PC-3 (cell line): ENCODE measurements at regions not wholly inside any gene's neighbourhood (a gene's known extent, or its start where the extent isn't known, plus 50 kb on each side); places are given as distances from the start of the nearest gene placed in this dataset.

Experiments used
- ATAC-seq: fragments of 200-7000 bp; cut with Tn5 transposase; 2 replicates; pipeline ENCODE4 v1.9.1; 2020; ENCODE audit warnings: mild to moderate bottlenecking, moderate library complexity
- BruUV-seq: library from RNA; stranded (reverse); fragments of 400-500 nt; replicated peaks from 2 replicates; lab custom pipeline; 2021; lab: Mats Ljungman, UMichigan
- CTCF ChIA-PET: fragments of 300-600 bp; sonication (Branson Sonifier 250); formaldehyde crosslinking; loops from one replicate; lab custom pipeline; 2022; ENCODE audit warnings: antibody characterized with exemption; lab: Charles Lee
- POLR2A ChIA-PET: fragments of 300-600 bp; sonication (Branson Sonifier 250); formaldehyde crosslinking; loops from one replicate; lab custom pipeline; 2022; ENCODE audit warnings: antibody characterized with exemption; ENCODE audit not compliant: unreplicated experiment; lab: Charles Lee
- DNase-seq: peaks from one replicate; pipeline ENCODE4 v3.0.0-alpha.2; 2015
- H2AFZ ChIP-seq: fragments of 300-600 bp; sonication (generic); 2 replicates; pipeline ENCODE4 v1.6.0; 2016; ENCODE audit warnings: antibody characterized with exemption, low read length
- H3F3A ChIP-seq: fragments of 300-600 bp; sonication (generic); one replicate; pipeline ENCODE4 v1.6.0; 2017; ENCODE audit warnings: antibody characterized with exemption, low read length, control low read depth, mild to moderate bottlenecking; ENCODE audit not compliant: unreplicated experiment
- H3K27ac ChIP-seq: fragments of 300-600 bp; sonication (generic); 2 replicates; pipeline ENCODE4 v1.5.1; 2016; ENCODE audit warnings: mild to moderate bottlenecking, low read length
- H3K27me3 ChIP-seq: fragments of 300-600 bp; sonication (generic); 2 replicates; pipeline ENCODE4 v1.6.1; 2016; ENCODE audit warnings: low read length, mixed read lengths
- H3K36me3 ChIP-seq: fragments of 300-600 bp; sonication (generic); 2 replicates; pipeline ENCODE4 v1.6.1; 2016; ENCODE audit warnings: low read depth, mixed run types, low read length, mixed read lengths
- H3K4me1 ChIP-seq: fragments of 300-600 bp; sonication (generic); 2 replicates; pipeline ENCODE4 v1.5.1; 2016; ENCODE audit warnings: low read length; ENCODE audit not compliant: insufficient read depth
- H3K4me2 ChIP-seq: fragments of 300-600 bp; sonication (generic); 2 replicates; pipeline ENCODE4 v1.6.0; 2016; ENCODE audit warnings: low read length
- H3K4me3 ChIP-seq: fragments of 300-600 bp; sonication (generic); 2 replicates; pipeline ENCODE4 v1.5.1; 2016; ENCODE audit warnings: mild to moderate bottlenecking, low read length, mixed read lengths
- H3K79me2 ChIP-seq: fragments of 300-600 bp; sonication (generic); 2 replicates; pipeline ENCODE4 v1.6.1; 2017; ENCODE audit warnings: low read length, mixed read lengths
- H3K9ac ChIP-seq: fragments of 300-600 bp; sonication (generic); 2 replicates; pipeline ENCODE4 v1.6.0; 2016; ENCODE audit warnings: mild to moderate bottlenecking, low read length
- H3K9me2 ChIP-seq: fragments of 300-600 bp; sonication (generic); replicated peaks from 2 replicates; pipeline ENCODE4 v1.6.1; 2016; ENCODE audit warnings: mixed run types, low read length, mixed read lengths
- H3K9me3 ChIP-seq: fragments of 300-600 bp; sonication (generic); 2 replicates; pipeline ENCODE4 v1.6.1; 2016; ENCODE audit warnings: low read length, mixed read lengths
- H4K20me1 ChIP-seq: fragments of 300-600 bp; sonication (generic); 2 replicates; pipeline ENCODE4 v1.6.1; 2016; ENCODE audit warnings: low read length, mixed read lengths
- CTCF ChIP-seq: fragments of 300-600 bp; sonication (generic); conservative IDR thresholded peaks from 2 replicates; pipeline ENCODE4 v1.5.1; 2017; ENCODE audit warnings: antibody characterized with exemption, low read depth, mild to moderate bottlenecking, low read length
- EZH2 ChIP-seq: fragments of 300-600 bp; sonication (generic); IDR thresholded peaks from one replicate; pipeline ENCODE4 v1.6.1; 2017; ENCODE audit warnings: antibody characterized with exemption, mild to moderate bottlenecking, low read length; ENCODE audit not compliant: unreplicated experiment
- EZH2phosphoT487 ChIP-seq: fragments of 300-600 bp; sonication (generic); IDR thresholded peaks from 2 replicates; pipeline ENCODE4 v1.6.1; 2018; ENCODE audit warnings: mild to moderate bottlenecking, antibody characterized with exemption, low read length, borderline replicate concordance
- intact Hi-C: fragments of 100-400 bp; cut with micrococcal nuclease; formaldehyde crosslinking; loops from 2 replicates; pipeline ENCODE4 v1.9.0; 2023

GRCh38 chr11:135036488-135037297 lies 624.7 kb upstream of the B3GAT1 start:
- DNase-seq (no peak), ATAC-seq (no peak)
- H3K27ac ChIP-seq, result no peak overlapping the region
- POLR2A ChIA-PET, result no interaction called here
- CTCF ChIA-PET, result no interaction called here
- H3F3A ChIP-seq, result no peaks in the 10 kb centered on the region
- no peaks in the 10 kb centered on the region for H3K9me2 ChIP-seq
- H4K20me1 ChIP-seq, result no peaks in the 10 kb centered on the region
- H3K27me3 ChIP-seq, result peaks cover 4% of the 10 kb centered on the region; the same call in 1 of the 2 replicates
- intact Hi-C loops, result no loop called here
- no peak overlapping the region for H3K4me3 ChIP-seq
- no peak overlapping the region for H3K9ac ChIP-seq
- H3K4me1 ChIP-seq, result no peaks in the 10 kb centered on the region
- H3K4me2 ChIP-seq, result no peak overlapping the region
- H3K9me3 ChIP-seq, result no peaks in the 10 kb centered on the region
- no TSS peak for BruUV-seq
- no peak overlapping the region for H2AFZ ChIP-seq
- no peaks in the 10 kb centered on the region for H3K79me2 ChIP-seq
- no peaks in the 10 kb centered on the region for H3K36me3 ChIP-seq
- TF ChIP-seq CTCF (no peak), EZH2 (no peak), EZH2phosphoT487 (no peak)

DNA sequence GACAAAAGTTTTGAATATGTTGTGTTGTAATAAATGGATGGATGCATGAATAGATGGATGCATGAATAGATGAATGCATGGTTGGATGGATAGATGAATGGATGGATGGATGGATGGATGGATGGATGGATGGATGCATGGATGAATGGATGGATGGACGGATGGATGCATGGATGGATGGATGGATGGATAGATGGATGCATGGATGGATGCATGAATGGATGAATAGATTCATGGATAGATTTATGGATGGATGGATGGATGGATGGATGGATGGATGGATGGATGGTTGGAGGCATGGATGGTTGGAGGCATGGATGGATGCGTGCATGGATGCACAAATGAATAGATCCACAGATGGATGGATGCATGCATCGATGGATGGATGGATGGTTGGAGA lies 623.2 kb upstream of the B3GAT1 start:
- DNase-seq (no peak), ATAC-seq (no peak)
- Histone ChIP-seq H3F3A (no peaks in the 10 kb centered on the region), H3K27ac (no peak overlapping the region), H3K9ac (no peak overlapping the region), H3K27me3 (peaks cover 4% of the 10 kb centered on the region; the same call in 1 of the 2 replicates), H3K9me2 (no peaks in the 10 kb centered on the region), H3K36me3 (no peaks in the 10 kb centered on the region), H3K4me3 (no peak overlapping the region), H2AFZ (no peak overlapping the region), H3K4me2 (no peak overlapping the region), H3K79me2 (no peaks in the 10 kb centered on the region), H3K9me3 (no peaks in the 10 kb centered on the region), H3K4me1 (no peaks in the 10 kb centered on the region), H4K20me1 (no peaks in the 10 kb centered on the region)
- TF ChIP-seq EZH2, result no peak
- TF ChIP-seq EZH2phosphoT487, result no peak
- TF ChIP-seq CTCF, result no peak
- POLR2A ChIA-PET, result no interaction called here
- intact Hi-C loops, result no loop called here
- no TSS peak for BruUV-seq
- CTCF ChIA-PET, result no interaction called here

DNA sequence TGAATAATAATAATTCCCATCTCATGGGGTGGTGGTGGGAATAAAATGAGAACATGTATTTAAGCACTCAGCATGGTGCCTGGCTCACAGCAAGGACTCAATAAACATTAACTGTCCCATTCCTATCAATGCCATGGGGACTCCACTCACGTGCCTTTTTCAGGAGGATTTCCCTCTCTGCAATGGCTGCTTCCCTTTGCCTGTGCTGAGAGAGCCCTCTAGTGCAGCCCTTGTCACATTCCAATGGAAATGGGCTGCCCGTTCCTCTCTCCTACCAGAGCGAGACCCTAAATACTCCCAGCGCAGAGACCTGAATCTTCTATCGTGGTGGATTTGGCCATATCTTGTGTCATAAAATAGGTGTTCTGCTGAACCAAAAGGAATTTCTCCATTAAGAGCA lies 621.5 kb upstream of the B3GAT1 start:
- no peaks in the 10 kb centered on the region for H3F3A ChIP-seq
- DNase-seq, result no peak
- no peak for ATAC-seq
- H2AFZ ChIP-seq, result no peak overlapping the region
- ChIA-PET POLR2A (no interaction called here), CTCF (no interaction called here)
- H3K9ac ChIP-seq, result no peak overlapping the region
- H3K9me3 ChIP-seq, result no peaks in the 10 kb centered on the region
- H3K79me2 ChIP-seq, result no peaks in the 10 kb centered on the region
- H3K4me3 ChIP-seq, result no peak overlapping the region
- intact Hi-C loops, result no loop called here
- no peaks in the 10 kb centered on the region for H3K4me1 ChIP-seq
- no peaks in the 10 kb centered on the region for H3K27me3 ChIP-seq
- H3K27ac ChIP-seq, result no peak overlapping the region
- H3K4me2 ChIP-seq, result no peak overlapping the region
- no peaks in the 10 kb centered on the region for H3K36me3 ChIP-seq
- TF ChIP-seq EZH2phosphoT487, result no peak
- TF ChIP-seq EZH2, result no peak
- no TSS peak for BruUV-seq
- no peaks in the 10 kb centered on the region for H4K20me1 ChIP-seq
- H3K9me2 ChIP-seq, result no peaks in the 10 kb centered on the region
